Ovary (tissue), 7 donors: ENCODE measurements at regions not wholly inside any gene's neighbourhood (a gene's known extent, or its start where the extent isn't known, plus 50 kb on each side); places are given as distances from the start of the nearest gene placed in this dataset.

Experiments
- DNase-seq, 5 donors: peaks; one replicate each; pipeline ENCODE4 v3.0.0-alpha.2; 2019 to 2020
- H3K27ac ChIP-seq, 2 donors: fragments of 200-600 bp; one replicate each; pipeline versions ENCODE4 v1.5.1 to v1.8.0; 2019 to 2022
- H3K27me3 ChIP-seq: fragments of 200-600 bp; one replicate; pipeline ENCODE4 v1.8.0; 2022
- H3K36me3 ChIP-seq: fragments of 200-600 bp; sonication (generic); one replicate; pipeline ENCODE4 v1.5.1; 2019
- H3K4me1 ChIP-seq: one replicate; pipeline ENCODE4 v1.8.1; 2013; ENCODE audit warnings: mild to moderate bottlenecking, moderate library complexity; ENCODE audit not compliant: insufficient read depth
- H3K4me3 ChIP-seq: fragments of 200-600 bp; sonication (generic); one replicate; pipeline ENCODE4 v1.5.1; 2017
- H3K9me3 ChIP-seq, 2 donors: fragments of 200-600 bp in 1 of 2; sonication (generic) in 1 of 2; one replicate each; pipeline versions ENCODE4 v1.5.1 to v1.8.1; 2013 to 2019; ENCODE audit warnings: mild to moderate bottlenecking in 1 of 2, moderate library complexity in 1 of 2
- EP300 ChIP-seq: sonication (generic); formaldehyde crosslinking; IDR thresholded peaks from one replicate; pipeline ENCODE4 v1.6.1; 2017; ENCODE audit warnings: antibody characterized with exemption
- POLR2A ChIP-seq: fragments of 450-650 bp; IDR thresholded peaks from one replicate; pipeline ENCODE4 v1.6.1; 2017; ENCODE audit warnings: antibody characterized with exemption, mild to moderate bottlenecking, moderate library complexity
- WGBS, 3 donors: extraction: QIAGEN DNeasy Blood & Tissue Kit in 1 of 3; methylation state at CpG; one replicate each; pipeline versions ENCODE4 v1.1.5 to v1.1.7; 2013 to 2017; 5-methylcytosine and 5-hydroxymethylcytosine counted together
- intact Hi-C, 4 donors: fragments of 100-400 bp; cut with DNase I; formaldehyde crosslinking; loops; one replicate each; pipeline versions ENCODE4 v1.11.0 to v1.15.1; 2022 to 2023
- TF ChIP-seq, protein P1 (sequence below), 3 donors: fragments of 450-650 bp in 2 of 3; fragments of 200-600 bp in 1 of 3; IDR thresholded peaks; one replicate each; pipeline versions ENCODE4 v1.5.1 to v1.8.0; 2016 to 2022; ENCODE audit warnings: antibody characterized with exemption in 3 of 3, mild to moderate bottlenecking in 1 of 3
- donor health status: DM: no; HTN: no; CAD: no; lungs with moderate emphysema.
- donor health status: DM: no; HTN: no; CAD: no.
- donor health status: Bipolar disorder and iron deficiency.
- donor health status: DM: no; HTN: no; CAD: no.
- donor health status: DM: yes; HTN: yes; CAD: no.

DNA sequence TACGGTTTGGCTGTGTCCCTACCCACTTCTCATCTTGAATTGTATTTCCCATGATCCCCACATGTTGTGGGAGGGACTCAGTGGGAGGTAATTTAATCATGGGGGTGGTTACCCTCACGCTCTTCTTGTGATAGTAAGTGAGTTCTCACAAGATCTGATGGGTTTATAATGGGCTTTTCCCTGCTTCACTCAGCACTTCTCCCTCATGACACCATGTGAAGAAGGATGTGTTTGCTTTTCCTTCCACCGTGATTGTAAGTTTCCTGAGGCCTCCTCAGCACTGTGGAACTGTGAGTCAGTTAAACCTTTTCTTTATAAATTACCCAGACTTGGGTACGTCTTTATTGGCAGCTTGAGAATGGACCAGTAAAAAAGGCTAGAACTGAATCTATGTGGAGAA is 750.0 kb upstream of the ID2 start:
- no peaks in the 10 kb centered on the region for H3K27me3 ChIP-seq
- TF ChIP-seq EP300 (no peak), POLR2A (no peak)
- TF ChIP-seq, protein P1, sequence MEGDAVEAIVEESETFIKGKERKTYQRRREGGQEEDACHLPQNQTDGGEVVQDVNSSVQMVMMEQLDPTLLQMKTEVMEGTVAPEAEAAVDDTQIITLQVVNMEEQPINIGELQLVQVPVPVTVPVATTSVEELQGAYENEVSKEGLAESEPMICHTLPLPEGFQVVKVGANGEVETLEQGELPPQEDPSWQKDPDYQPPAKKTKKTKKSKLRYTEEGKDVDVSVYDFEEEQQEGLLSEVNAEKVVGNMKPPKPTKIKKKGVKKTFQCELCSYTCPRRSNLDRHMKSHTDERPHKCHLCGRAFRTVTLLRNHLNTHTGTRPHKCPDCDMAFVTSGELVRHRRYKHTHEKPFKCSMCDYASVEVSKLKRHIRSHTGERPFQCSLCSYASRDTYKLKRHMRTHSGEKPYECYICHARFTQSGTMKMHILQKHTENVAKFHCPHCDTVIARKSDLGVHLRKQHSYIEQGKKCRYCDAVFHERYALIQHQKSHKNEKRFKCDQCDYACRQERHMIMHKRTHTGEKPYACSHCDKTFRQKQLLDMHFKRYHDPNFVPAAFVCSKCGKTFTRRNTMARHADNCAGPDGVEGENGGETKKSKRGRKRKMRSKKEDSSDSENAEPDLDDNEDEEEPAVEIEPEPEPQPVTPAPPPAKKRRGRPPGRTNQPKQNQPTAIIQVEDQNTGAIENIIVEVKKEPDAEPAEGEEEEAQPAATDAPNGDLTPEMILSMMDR (IDR thresholded peaks at IDR 0.05) = no peak
- 89 to 92% (median 89%) methylated on average over 4 of the region's 4 CpGs for WGBS, 3 donors
- H3K9me3 ChIP-seq = no peaks in the 10 kb centered on the region
- H3K4me1 ChIP-seq = peaks cover 3% of the 10 kb centered on the region
- no peak overlapping the region for H3K27ac ChIP-seq
- no peak for DNase-seq
- no peaks in the 10 kb centered on the region for H3K36me3 ChIP-seq
- H3K4me3 ChIP-seq = no peak overlapping the region
- intact Hi-C loops = no loop called here

DNA sequence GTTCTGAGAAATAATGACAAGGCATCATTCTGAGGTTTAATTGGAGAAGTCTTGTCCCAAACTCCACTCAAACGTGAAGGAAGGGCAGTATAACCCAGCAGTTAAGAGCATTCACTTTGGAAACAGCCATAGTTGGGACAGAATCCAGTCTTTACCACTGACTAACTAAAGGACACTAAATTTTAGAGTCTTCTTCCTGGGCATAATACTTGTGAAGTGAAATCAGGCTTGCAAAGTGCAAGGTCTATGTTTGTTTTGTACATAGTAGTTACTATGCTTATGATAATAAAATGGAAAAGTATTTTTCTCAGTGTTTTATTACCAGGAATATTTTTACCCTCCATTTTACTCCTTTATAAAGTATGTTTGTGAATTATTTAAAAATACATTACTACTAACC is 748.2 kb upstream of the ID2 start:
- Histone ChIP-seq H3K4me3 (no peak overlapping the region), H3K27ac (no peak overlapping the region), H3K27me3 (no peaks in the 10 kb centered on the region), H3K4me1 (peaks cover 3% of the 10 kb centered on the region), H3K9me3 (no peaks in the 10 kb centered on the region), H3K36me3 (no peaks in the 10 kb centered on the region)
- TF ChIP-seq, protein P1 (IDR thresholded peaks at IDR 0.05) = no peak
- no peak for TF ChIP-seq POLR2A
- no peak for TF ChIP-seq EP300
- intact Hi-C loops = no loop called here
- no peak for DNase-seq
- WGBS, 3 donors = 56 to 68% (median 65%) methylated on average over 1 of the region's 1 CpG

DNA sequence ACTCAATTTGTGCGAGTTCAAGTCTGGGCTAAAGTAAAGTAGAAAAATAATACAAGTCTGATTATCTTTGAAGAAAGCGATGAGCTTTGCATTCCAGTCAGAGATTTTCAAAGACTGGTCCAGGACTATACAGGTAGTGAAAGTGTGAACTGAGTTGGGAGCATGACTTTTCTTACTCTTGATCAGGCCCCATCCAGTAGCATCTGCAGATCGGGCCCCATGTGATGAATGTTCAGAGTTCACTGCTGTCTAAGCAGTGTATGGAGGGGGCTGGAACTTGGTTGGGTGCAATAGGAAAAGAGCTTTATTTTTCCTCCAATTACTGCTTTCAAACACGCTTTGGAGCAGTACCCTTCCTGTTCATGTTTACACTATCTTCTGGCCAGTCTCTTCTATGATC is 747.4 kb upstream of the ID2 start:
- 94 to 98% (median 95%) methylated on average over 4 of the region's 4 CpGs for WGBS, 3 donors
- no peak for DNase-seq
- intact Hi-C loops = no loop called here

DNA sequence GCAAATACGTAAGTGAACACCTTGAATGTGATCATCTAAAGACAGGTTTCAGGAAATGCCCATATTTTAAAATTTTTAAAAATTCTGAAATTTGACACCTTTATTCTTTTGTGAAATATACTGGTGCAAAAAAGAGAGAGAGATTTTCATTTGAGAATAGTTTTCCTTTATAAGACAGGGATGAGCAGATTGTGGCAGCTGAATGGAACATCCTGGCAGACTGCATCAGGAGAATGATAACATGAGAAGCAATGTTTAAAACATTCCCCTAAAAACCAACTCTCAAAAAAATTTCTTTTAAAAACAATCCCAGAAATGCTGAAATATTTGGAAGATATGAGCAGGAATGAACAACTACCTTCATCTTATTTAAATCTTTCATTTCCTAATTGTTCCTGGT is 744.8 kb upstream of the ID2 start:
- 83 to 86% (median 85%) methylated on average over 1 of the region's 1 CpG for WGBS, 3 donors
- H3K36me3 ChIP-seq = no peaks in the 10 kb centered on the region
- intact Hi-C loops = no loop called here
- H3K4me1 ChIP-seq = no peaks in the 10 kb centered on the region
- H3K9me3 ChIP-seq = no peaks in the 10 kb centered on the region
- DNase-seq = no peak
- H3K27ac ChIP-seq = no peak overlapping the region
- H3K4me3 ChIP-seq = no peak overlapping the region
- TF ChIP-seq EP300 = no peak
- no peak for TF ChIP-seq POLR2A
- TF ChIP-seq, protein P1 (IDR thresholded peaks at IDR 0.05) = no peak
- H3K27me3 ChIP-seq = no peaks in the 10 kb centered on the region

More for the DNA sequence above, 747.4 kb upstream of the ID2 start:
- H3K27ac ChIP-seq = no peak overlapping the region
- H3K4me3 ChIP-seq = no peak overlapping the region
- no peaks in the 10 kb centered on the region for H3K27me3 ChIP-seq
- TF ChIP-seq, protein P1 (IDR thresholded peaks at IDR 0.05) = no peak
- TF ChIP-seq POLR2A (no peak), EP300 (no peak)
- H3K36me3 ChIP-seq = no peaks in the 10 kb centered on the region
- H3K4me1 ChIP-seq = peaks cover 3% of the 10 kb centered on the region
- H3K9me3 ChIP-seq = no peaks in the 10 kb centered on the region

DNA sequence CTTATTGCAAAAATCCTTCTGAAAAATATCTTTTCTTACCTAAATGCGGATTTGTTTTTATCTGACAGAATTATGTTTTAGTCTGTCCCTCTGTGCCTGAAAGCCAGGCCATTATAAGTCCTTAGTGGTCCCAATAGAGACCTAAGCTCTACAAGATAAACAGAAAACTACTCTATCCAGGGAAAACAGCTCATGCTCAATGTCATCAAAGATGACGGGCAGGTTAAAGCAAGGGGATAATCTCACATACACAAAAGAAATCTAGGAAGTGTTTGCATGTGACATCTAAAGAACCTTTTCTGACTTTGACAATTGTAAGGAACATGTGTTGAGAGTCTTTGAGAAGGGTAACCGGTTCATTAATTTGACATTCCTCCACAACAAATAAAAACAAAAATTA is 741.1 kb upstream of the ID2 start:
- Histone ChIP-seq H3K4me3 (no peak overlapping the region), H3K27me3 (no peaks in the 10 kb centered on the region), H3K4me1 (no peaks in the 10 kb centered on the region), H3K36me3 (no peaks in the 10 kb centered on the region), H3K27ac (no peak overlapping the region), H3K9me3 (no peaks in the 10 kb centered on the region)
- TF ChIP-seq, protein P1 (IDR thresholded peaks at IDR 0.05) = no peak
- no peak for TF ChIP-seq POLR2A
- 91 to 94% (median 92%) methylated on average over 3 of the region's 3 CpGs for WGBS, 3 donors
- intact Hi-C loops = no loop called here
- no peak for DNase-seq
